Liver (tissue), 7 donors: ENCODE measurements at regions not wholly inside any gene's neighbourhood (a gene's known extent, or its start where the extent isn't known, plus 50 kb on each side); places are given as distances from the start of the nearest gene placed in this dataset.

Source experiments
- DNase-seq: peaks from one replicate; pipeline ENCODE4 v3.0.0-alpha.2; 2017; ENCODE audit warnings: low spot score
- H3K27ac ChIP-seq, 2 donors: one replicate each; pipeline ENCODE4 v1.7.0; 2013; ENCODE audit warnings: inconsistent platforms in 2 of 2, low read length in 2 of 2, control low read depth in 1 of 2, low read depth in 1 of 2, mild to moderate bottlenecking in 1 of 2
- H3K27me3 ChIP-seq, 4 donors: one replicate each; pipeline versions ENCODE4 v1.6.1 to v1.7.0; 2013; ENCODE audit warnings: low read length in 3 of 4, inconsistent platforms in 1 of 4, mild to moderate bottlenecking in 1 of 4, moderate library complexity in 1 of 4; ENCODE audit not compliant: control insufficient read depth in 4 of 4, insufficient read depth in 4 of 4
- H3K36me3 ChIP-seq, 4 donors: one replicate each; pipeline versions ENCODE4 v1.6.1 to v1.7.0; 2013; ENCODE audit warnings: low read length in 3 of 4, mild to moderate bottlenecking in 3 of 4, low read depth in 1 of 4, moderate library complexity in 1 of 4; ENCODE audit not compliant: control insufficient read depth in 4 of 4, insufficient read depth in 3 of 4
- H3K4me1 ChIP-seq, 4 donors: one replicate each; pipeline versions ENCODE4 v1.6.1 to v1.7.0; 2013; ENCODE audit warnings: low read length in 3 of 4, mild to moderate bottlenecking in 3 of 4, moderate library complexity in 1 of 4; ENCODE audit not compliant: control insufficient read depth in 4 of 4, insufficient read depth in 4 of 4
- H3K4me3 ChIP-seq, 3 donors: one replicate each; pipeline versions ENCODE4 v1.6.1 to v1.7.0; 2013; ENCODE audit warnings: low read length in 3 of 3, control low read depth in 1 of 3, low read depth in 1 of 3, mild to moderate bottlenecking in 1 of 3
- H3K9ac ChIP-seq, 2 donors: one replicate each; pipeline ENCODE4 v1.7.0; 2013; ENCODE audit warnings: low read length in 2 of 2, mild to moderate bottlenecking in 2 of 2, moderate library complexity in 2 of 2, control low read depth in 1 of 2, low read depth in 1 of 2
- H3K9me3 ChIP-seq, 4 donors: one replicate each; pipeline versions ENCODE4 v1.6.1 to v1.7.0; 2013; ENCODE audit warnings: low read length in 3 of 4; ENCODE audit not compliant: control insufficient read depth in 4 of 4
- ATF3 ChIP-seq: IDR thresholded peaks from 2 replicates; pipeline ENCODE4 v1.6.1; 2016; ENCODE audit warnings: antibody characterized with exemption
- FOXA2 ChIP-seq: IDR thresholded peaks from 2 replicates; pipeline ENCODE4 v1.6.1; 2016; ENCODE audit warnings: antibody characterized with exemption
- GABPA ChIP-seq, 2 donors: IDR thresholded peaks in 1 of 2; conservative IDR thresholded peaks in 1 of 2; 2 replicates each; pipeline ENCODE4 v1.6.1; 2016; ENCODE audit warnings: antibody characterized with exemption in 2 of 2, mild to moderate bottlenecking in 1 of 2, moderate library complexity in 1 of 2
- HNF4G ChIP-seq: IDR thresholded peaks from 2 replicates; pipeline ENCODE4 v1.6.1; 2016; ENCODE audit warnings: antibody characterized with exemption
- JUND ChIP-seq, 2 donors: IDR thresholded peaks; 2 replicates each; pipeline ENCODE4 v1.6.1; 2016; ENCODE audit warnings: antibody characterized with exemption in 2 of 2
- NR2F2 ChIP-seq: IDR thresholded peaks from 2 replicates; pipeline ENCODE4 v1.6.1; 2016; ENCODE audit warnings: antibody characterized with exemption
- REST ChIP-seq: IDR thresholded peaks from 2 replicates; pipeline ENCODE4 v1.6.1; 2016; ENCODE audit warnings: antibody characterized with exemption, mild to moderate bottlenecking
- RXRA ChIP-seq, 2 donors: IDR thresholded peaks; 2 replicates each; pipeline ENCODE4 v1.6.1; 2017 to 2018; ENCODE audit warnings: antibody characterized with exemption in 2 of 2, mild to moderate bottlenecking in 1 of 2
- SP1 ChIP-seq: IDR thresholded peaks from 2 replicates; pipeline ENCODE4 v1.6.1; 2018; ENCODE audit warnings: antibody characterized with exemption, mild to moderate bottlenecking
- TAF1 ChIP-seq: conservative IDR thresholded peaks from 2 replicates; pipeline ENCODE4 v1.6.1; 2016; ENCODE audit warnings: antibody characterized with exemption, mild to moderate bottlenecking
- YY1 ChIP-seq: IDR thresholded peaks from 2 replicates; pipeline ENCODE4 v1.6.1; 2016; ENCODE audit warnings: antibody characterized with exemption, mild to moderate bottlenecking
- ZBTB33 ChIP-seq: IDR thresholded peaks from 2 replicates; pipeline ENCODE4 v1.6.1; 2016; ENCODE audit warnings: antibody characterized with exemption
- WGBS: extraction: QIAGEN DNeasy Blood & Tissue Kit; methylation state at CpG from one replicate; pipeline ENCODE4 v1.1.7; 2013; 5-methylcytosine and 5-hydroxymethylcytosine counted together
- donor health status: healthy.
- donor health status: healthy.
- donor health status: healthy.
- donor health status: healthy.

- TF ChIP-seq ZBTB33 (no peak), TAF1 (no peak), RXRA (IDR thresholded peaks at IDR 0.05) (no peak), NR2F2 (no peak), REST (no peak), HNF4G (no peak), JUND (IDR thresholded peaks at IDR 0.05) (no peak), ATF3 (no peak), SP1 (no peak)
These were observed 83.4 kb upstream of the ESRRB start (continued) for GRCh38 chr14:76292561-76292960.

GRCh38 chr14:76293221-76293620, 82.7 kb upstream of the ESRRB start:
- Histone ChIP-seq H3K9me3 (no peaks in the 10 kb centered on the region), H3K36me3 (no peaks in the 10 kb centered on the region), H3K9ac (no peak overlapping the region), H3K4me1 (peaks cover 2 to 13% (median 10%) of the 10 kb centered on the region in 4 donors), H3K27me3 (no peaks in the 10 kb centered on the region), H3K4me3 (no peak overlapping the region), H3K27ac (no peak overlapping the region)
- TF ChIP-seq FOXA2 (no peak), YY1 (no peak), TAF1 (no peak), RXRA (IDR thresholded peaks at IDR 0.05) (no peak), GABPA (IDR thresholded peaks at IDR 0.05 in 1 of 2, conservative IDR thresholded peaks at IDR 0.05 in 1 of 2) (no peak), REST (no peak), SP1 (no peak)
- 84% methylated on average over 3 of the region's 3 CpGs for WGBS
- DNase-seq, result no peak
